GM21528 (cell line): ENCODE measurements at regions not wholly inside any gene's neighbourhood (a gene's known extent, or its start where the extent isn't known, plus 50 kb on each side); places are given as distances from the start of the nearest gene placed in this dataset.

Experiments used
- ATAC-seq: cut with Tn5 transposase; IDR thresholded peaks from one replicate; pipeline ENCODE4 v1.9.1; 2021; ENCODE audit warnings: mild to moderate bottlenecking, moderate library complexity; ENCODE audit not compliant: unreplicated experiment, low FRiP score

- ATAC-seq, result no peak
These were observed 72.9 kb upstream of the GALNT15 start for GRCh38 chr3:16101295-16102186.

- ATAC-seq, result no peak
These were observed 72.3 kb upstream of the GALNT15 start for GRCh38 chr3:16102187-16102561.

GRCh38 chr3:16102905-16103364 is 71.5 kb upstream of the GALNT15 start:
- no peak for ATAC-seq

- ATAC-seq, result no peak
These were observed 71.0 kb upstream of the GALNT15 start for GRCh38 chr3:16103472-16103871.

- no peak for ATAC-seq
These were observed 70.3 kb upstream of the GALNT15 start for GRCh38 chr3:16104156-16104555.

- no peak for ATAC-seq
These were observed 68.4 kb upstream of the GALNT15 start for GRCh38 chr3:16106050-16106449.

GRCh38 chr3:16108424-16108823 is 66.1 kb upstream of the GALNT15 start:
- ATAC-seq, result no peak

GRCh38 chr3:16109929-16110328 is 64.6 kb upstream of the GALNT15 start:
- ATAC-seq, result no peak

- no peak for ATAC-seq
These were observed 61.5 kb upstream of the GALNT15 start for GRCh38 chr3:16112910-16113504.

GRCh38 chr3:16113704-16114103 is 60.8 kb upstream of the GALNT15 start:
- no peak for ATAC-seq

- ATAC-seq, result no peak
These were observed 60.1 kb upstream of the GALNT15 start for GRCh38 chr3:16114429-16114828.

- ATAC-seq, result no peak
These were observed 59.5 kb upstream of the GALNT15 start for GRCh38 chr3:16114930-16115329.

GRCh38 chr3:16118396-16118795 is 56.1 kb upstream of the GALNT15 start:
- ATAC-seq, result no peak

GRCh38 chr3:16119887-16120286 is 54.6 kb upstream of the GALNT15 start:
- ATAC-seq, result no peak

- ATAC-seq, result no peak
These were observed 53.1 kb upstream of the GALNT15 start for GRCh38 chr3:16121391-16121790.

- no peak for ATAC-seq
These were observed 52.3 kb upstream of the GALNT15 start for GRCh38 chr3:16122155-16122554.

- no peak for ATAC-seq
These were observed 51.8 kb upstream of the GALNT15 start for GRCh38 chr3:16122661-16123060.

GRCh38 chr3:16124636-16125035 is 49.8 kb upstream of the GALNT15 start:
- no peak for ATAC-seq
